ENCODE measurements at regions not wholly inside any gene's neighbourhood (a gene's known extent, or its start where the extent isn't known, plus 50 kb on each side); places are given as distances from the start of the nearest gene placed in this dataset.
"Not testable (repeated sequence)": the region's sequence is repeated elsewhere in the genome, so short reads cannot be mapped to it uniquely, and the experiment has no call there.

GRCh38 chr14:39621223-39621622 lies 189.0 kb upstream of the FBXO33 start:
- DNase-seq = no peak

GRCh38 chr14:39617537-39617936 lies 185.3 kb upstream of the FBXO33 start:
- no peak for DNase-seq

DNA sequence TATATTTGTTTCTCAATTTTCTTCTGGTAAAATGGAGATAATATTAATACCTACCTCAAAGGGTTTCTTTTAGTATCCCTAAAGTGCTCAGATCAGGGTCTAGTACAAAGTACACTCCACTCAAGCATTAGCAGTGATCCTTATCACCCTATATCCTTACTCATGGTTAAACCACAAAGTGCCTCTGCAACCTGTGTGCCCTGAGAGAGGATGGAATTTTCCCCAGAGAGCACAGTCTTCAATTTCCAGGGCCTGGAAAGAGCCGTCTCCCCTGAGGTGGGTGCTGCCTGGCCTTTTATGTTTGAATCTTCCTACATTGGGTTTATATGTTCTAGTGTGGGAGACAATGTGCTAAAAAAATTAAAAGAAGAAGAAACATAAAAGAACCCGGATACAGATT lies 183.1 kb upstream of the FBXO33 start:
- no peak for DNase-seq

DNA sequence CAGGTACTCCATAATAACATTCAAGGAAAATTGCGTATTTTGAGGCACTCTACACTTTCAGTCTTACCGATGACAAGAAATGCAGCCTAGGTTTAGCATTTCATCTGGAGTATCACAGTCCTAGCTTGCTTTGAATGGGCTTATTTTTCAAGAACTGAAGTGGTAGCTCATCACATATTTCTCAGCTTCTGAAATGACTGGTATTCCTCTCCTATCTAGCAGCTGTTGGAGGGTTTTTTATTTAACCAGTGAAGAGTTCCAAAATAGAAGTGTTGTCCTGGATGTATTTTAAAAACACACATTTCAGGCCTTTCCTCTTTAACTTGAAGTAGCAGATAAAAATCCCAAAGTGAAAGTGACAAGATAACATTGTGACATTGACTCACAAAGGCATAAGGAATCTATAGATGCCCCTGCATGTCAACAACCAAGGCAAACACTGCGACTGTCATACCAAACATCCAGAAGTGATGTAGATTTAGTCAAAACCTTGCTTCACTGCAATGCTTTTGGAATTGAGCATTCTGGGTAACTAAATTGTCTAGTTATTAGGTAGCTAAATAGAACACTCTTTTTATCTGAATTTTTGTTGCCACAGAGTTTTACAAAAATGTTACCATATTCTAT lies 182.2 kb upstream of the FBXO33 start:
- DNase-seq = no peak

DNA sequence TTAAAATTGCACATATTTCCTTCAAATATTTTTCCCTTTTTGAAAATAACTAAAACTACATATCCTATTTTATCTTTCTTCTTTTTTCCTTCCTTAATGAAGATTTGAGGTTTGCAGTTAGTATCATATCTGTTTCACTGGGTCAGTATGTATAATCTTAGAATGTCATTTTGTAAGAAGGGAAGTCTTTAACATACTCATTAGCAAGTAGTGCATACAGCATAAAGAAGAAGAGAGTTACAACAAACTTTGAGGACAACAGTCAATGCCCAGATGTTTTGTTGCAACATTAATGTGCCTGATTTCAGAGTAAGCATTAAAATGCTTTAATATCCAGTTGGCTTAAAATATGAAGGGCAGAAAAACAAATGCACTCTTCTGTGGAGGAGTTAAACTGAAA lies 176.9 kb upstream of the FBXO33 start:
- DNase-seq = no peak

GRCh38 chr14:39607978-39608377 lies 175.7 kb upstream of the FBXO33 start:
- DNase-seq = no peak

GRCh38 chr14:39603942-39604341 lies 171.7 kb upstream of the FBXO33 start:
- DNase-seq = no peak

DNA sequence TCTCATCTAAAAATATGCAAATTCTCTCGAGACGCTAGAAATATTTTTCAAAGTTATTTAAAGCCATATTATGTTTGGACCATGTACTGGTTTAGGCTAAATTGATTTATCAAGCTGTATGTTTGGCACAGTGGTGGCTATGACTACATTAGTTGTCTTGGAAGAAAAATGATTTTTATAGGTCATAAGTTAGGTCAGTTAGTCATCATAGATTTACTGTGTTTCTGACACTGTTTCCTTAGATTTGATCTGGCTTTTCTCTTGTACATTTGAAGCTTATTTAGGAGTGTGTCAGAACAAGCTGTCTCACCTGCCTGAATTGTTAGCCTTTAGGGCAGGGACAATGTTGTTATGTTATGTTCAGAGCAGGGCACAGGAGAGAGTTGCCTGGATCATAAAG lies 161.1 kb upstream of the FBXO33 start:
- DNase-seq = no peak

GRCh38 chr14:39592116-39592789 lies 160.0 kb upstream of the FBXO33 start:
- no peak for DNase-seq

GRCh38 chr14:39589882-39590281 lies 157.6 kb upstream of the FBXO33 start:
- not testable (repeated sequence) for DNase-seq

DNA sequence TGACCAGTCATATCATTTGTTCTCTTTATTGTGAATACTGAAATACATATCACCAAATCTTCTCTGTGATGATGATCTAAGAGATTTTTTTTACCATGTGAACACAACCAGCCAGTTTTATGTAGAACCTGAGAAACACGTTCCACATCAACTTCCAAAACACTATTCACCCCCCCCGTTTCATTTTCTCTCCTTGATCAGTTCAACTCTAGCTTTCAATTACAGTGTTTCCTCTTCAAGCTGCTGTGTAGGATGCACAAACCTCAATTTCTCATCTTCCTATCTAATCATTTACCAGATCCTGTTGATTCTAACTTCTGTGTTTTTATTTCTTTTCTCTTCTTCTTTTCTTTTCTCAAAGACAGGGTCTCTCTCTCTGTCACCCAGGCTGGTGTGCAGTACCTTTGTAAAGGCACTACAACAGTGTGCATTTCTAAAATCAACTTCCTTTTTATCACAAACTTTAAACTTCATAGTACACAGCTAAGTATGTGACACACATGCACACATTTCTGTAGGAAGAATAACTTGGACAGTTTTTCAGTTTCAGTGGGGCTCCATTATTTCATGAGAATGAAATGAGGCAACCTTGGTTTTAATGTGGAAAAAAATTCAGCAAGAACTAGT lies 149.9 kb upstream of the FBXO33 start:
- DNase-seq = no peak

GRCh38 chr14:39581474-39581873 lies 149.2 kb upstream of the FBXO33 start:
- no peak for DNase-seq

GRCh38 chr14:39580696-39581095 lies 148.5 kb upstream of the FBXO33 start:
- no peak for DNase-seq

DNA sequence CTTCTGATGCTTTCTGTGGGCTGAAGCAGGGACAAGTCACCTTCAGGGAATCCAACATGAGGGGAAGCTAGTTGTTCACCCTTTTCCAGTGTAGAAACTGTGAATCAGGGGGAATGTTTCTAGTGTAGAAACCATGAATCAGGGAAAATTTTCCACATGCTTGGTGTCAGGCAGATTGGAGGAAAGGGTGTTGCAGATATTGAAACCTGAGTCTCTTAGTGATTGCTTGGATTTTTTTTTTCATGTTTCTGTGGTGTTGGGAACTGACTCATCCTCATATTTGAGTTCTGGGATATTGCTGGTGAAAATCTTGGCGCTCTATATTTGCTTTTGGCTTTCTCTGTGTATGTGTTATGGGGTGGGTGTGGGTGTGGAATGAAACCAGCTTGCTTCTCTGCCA lies 144.5 kb upstream of the FBXO33 start:
- DNase-seq = no peak

- no peak for DNase-seq
Observed at GRCh38 chr14:39576258-39576657, 144.0 kb upstream of the FBXO33 start.

DNA sequence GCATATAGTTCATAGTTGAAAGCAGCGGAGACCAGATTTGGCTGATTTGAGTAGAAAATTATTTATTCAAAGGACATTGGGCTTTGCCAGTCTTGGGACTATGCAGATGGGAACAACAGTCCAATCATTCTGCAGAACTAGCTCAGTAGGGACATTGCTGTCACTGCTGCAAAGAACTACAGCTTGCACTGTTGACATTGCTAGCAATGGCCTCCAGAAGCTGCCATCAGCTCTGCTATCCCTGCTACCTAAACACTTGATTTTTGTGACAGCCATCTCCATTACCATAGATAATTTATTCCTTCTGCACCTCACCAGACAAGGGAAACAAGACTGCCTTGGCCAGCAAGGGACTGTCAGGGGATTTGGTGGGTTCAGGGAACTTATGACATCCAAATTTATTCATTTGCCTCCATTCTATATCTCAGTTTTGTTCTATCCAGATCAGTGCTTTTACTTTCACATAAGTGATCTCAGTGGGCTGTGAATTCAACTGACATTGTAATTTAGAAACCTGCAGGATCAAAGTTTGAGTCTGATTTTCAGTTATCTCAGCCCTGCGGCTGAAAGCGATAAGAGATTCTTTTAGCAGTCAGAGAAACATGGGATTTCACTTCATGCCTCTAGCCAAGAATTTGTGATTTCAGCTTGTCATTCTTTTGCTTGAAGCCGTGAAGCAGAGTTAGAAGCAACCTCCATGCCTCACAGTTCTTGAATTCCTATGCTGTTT lies 136.7 kb upstream of the FBXO33 start:
- DNase-seq = no peak

GRCh38 chr14:39566795-39567194 lies 134.6 kb upstream of the FBXO33 start:
- no peak for DNase-seq

DNA sequence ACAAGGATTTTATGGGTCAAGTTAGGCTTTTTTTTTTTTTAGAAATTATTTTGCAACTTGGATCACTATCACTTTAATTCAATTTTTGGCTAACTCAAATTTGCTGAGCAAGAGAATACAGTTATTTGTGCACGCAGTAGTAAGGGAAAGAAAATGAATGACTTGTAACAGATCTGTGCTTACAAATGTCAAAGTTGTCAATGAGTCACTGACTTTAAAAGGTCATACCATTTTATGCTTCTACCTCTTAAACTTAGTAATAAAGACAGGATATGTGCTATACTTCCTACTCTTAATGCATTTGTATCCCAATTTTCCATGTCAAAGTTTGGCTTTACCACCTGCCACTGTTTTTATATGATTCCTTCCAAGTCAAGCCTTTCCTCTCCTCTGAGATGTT lies 131.1 kb upstream of the FBXO33 start:
- DNase-seq = no peak

DNA sequence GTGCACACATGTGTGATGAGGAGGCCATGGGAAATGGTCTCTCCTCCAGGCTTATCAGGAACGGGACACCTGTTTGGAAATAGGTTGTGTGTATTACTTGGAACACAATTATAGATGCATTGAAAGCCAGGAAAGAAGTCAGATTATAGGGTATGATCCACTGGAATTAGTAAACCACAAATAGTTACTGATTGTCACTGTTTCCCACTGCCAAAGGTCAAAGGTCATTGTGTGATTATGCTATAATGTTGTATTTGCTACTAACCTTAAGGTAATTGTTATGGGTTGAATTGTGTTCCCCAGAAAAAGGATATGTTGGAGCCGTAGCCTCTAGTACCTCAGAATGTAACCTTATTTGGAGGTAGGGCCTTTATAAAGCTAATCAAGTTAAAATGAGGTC lies 129.9 kb upstream of the FBXO33 start:
- no peak for DNase-seq

DNA sequence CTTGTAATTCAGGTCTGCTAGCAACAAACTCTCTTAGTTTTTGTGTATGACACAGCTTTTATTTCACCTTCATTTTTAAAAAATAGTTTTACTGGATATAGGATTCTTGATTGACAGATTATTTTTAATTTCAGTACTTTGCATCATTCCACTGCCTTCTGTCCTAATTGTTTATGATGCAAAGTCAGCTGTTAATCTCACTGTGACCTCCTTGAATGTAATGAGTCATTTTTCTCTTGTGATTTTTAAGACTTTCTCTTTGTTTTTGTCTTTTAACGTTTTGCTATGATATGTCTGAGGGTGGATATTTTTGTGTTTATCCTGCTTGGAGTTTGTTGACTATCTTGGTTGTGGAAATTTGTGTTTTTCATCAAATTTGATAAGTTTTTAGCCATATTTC lies 126.3 kb upstream of the FBXO33 start:
- no peak for DNase-seq

DNA sequence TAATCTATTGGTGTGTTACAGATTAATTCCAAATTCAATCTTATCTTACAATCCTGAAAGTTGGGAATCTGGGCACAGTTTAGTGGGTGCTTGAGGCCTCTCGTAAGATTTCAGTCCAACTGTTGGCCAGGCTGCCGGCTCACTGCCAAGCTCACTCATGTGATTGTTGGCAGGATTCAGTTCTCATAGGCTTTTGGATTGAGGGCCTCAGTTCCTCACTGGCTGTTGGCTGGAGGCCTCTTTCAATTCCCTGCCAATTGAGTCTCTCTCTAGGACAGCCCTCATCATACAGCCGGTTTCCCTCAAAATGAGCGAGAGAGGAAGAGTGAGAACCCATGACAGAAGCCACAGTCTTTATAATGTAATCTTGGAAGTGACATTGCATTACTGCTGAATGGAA lies 123.5 kb upstream of the FBXO33 start:
- no peak for DNase-seq

- DNase-seq = no peak
Observed at GRCh38 chr14:39554576-39554975, 122.3 kb upstream of the FBXO33 start.

GRCh38 chr14:39548358-39548757 lies 116.1 kb upstream of the FBXO33 start:
- no peak for DNase-seq

DNA sequence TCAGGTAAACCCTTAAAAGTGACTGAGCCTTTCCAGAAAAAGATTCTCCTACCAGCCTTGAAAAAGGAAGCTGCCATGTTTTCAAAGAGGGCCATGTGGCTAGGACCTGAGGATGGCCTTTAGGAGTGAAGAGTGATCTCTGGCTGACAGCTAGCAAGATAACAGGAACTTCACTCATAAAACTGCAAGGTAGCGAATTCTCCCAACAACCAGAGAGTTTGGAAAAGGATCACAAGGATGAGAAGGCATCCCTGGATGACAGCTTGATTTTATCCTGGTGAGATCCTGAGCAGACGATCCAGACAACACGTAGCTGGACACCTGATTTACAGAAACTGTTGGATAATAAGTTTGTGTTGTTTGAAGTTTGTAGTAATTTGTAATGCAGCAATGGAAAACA lies 115.6 kb upstream of the FBXO33 start:
- DNase-seq = no peak
